WTC11 (cell line): ENCODE measurements at regions not wholly inside any gene's neighbourhood (a gene's known extent, or its start where the extent isn't known, plus 50 kb on each side); places are given as distances from the start of the nearest gene placed in this dataset.

Experiments
- ATAC-seq: fragments of 200-7000 bp; cut with Tn5 transposase; 2 replicates; pipeline ENCODE4 v1.10.0; 2021; ENCODE audit warnings: mild to moderate bottlenecking, moderate library complexity
- CTCF ChIA-PET: fragments of 300-600 bp; sonication (Branson Sonifier 250); formaldehyde crosslinking; loops from one replicate; lab custom pipeline; 2021; ENCODE audit warnings: antibody characterized with exemption; lab: Charles Lee
- POLR2A ChIA-PET: fragments of 350-600 bp; sonication (Branson Sonifier 250); formaldehyde crosslinking; loops from one replicate; lab custom pipeline; 2021; ENCODE audit warnings: antibody characterized with exemption; lab: Charles Lee
- DNase-seq: peaks from one replicate; pipeline ENCODE4 v3.0.0; 2021; ENCODE audit warnings: low spot score
- H3K27ac Mint-ChIP-seq: 2 replicates; pipeline ENCODE4 v1.8.0; 2021; ENCODE audit warnings: mixed read lengths
- H3K27me3 Mint-ChIP-seq: 2 replicates; pipeline ENCODE4 v1.8.0; 2021; ENCODE audit warnings: low read depth, mild to moderate bottlenecking, moderate library complexity, mixed read lengths
- H3K36me3 Mint-ChIP-seq: 2 replicates; pipeline ENCODE4 v1.8.0; 2021; ENCODE audit warnings: mixed read lengths
- H3K4me1 Mint-ChIP-seq: 2 replicates; pipeline ENCODE4 v1.8.0; 2022; ENCODE audit warnings: mixed read lengths
- H3K4me3 Mint-ChIP-seq: 2 replicates; pipeline ENCODE4 v1.8.0; 2021; ENCODE audit warnings: mild to moderate bottlenecking, moderate library complexity, mixed read lengths
- H3K9me3 Mint-ChIP-seq: 2 replicates; pipeline ENCODE4 v1.8.0; 2021; ENCODE audit warnings: mixed read lengths
- CBFB ChIP-seq: sonication (generic); formaldehyde crosslinking; IDR thresholded peaks from 2 replicates; pipeline ENCODE4 v1.8.1; 2022; ENCODE audit warnings: mild to moderate bottlenecking, low read depth, missing genetic modification reagents
- NFATC4 ChIP-seq: fragments of 250-450 bp; sonication (Bioruptor Pico); IDR thresholded peaks from 2 replicates; pipeline ENCODE4 v1.9.0; 2021; ENCODE audit warnings: mild to moderate bottlenecking
- NFE2L1 ChIP-seq: sonication (generic); formaldehyde crosslinking; IDR thresholded peaks from 2 replicates; pipeline ENCODE4 v1.8.1; 2023; ENCODE audit warnings: missing genetic modification reagents
- NR2C2 ChIP-seq: sonication (generic); formaldehyde crosslinking; IDR thresholded peaks from 2 replicates; pipeline ENCODE4 v1.8.0; 2022; ENCODE audit warnings: mild to moderate bottlenecking, missing genetic modification reagents
- RELA ChIP-seq: sonication (generic); formaldehyde crosslinking; IDR thresholded peaks from 2 replicates; pipeline ENCODE4 v1.8.1; 2022; ENCODE audit warnings: missing genetic modification reagents, mild to moderate bottlenecking, borderline replicate concordance
- SMAD3 ChIP-seq: sonication (generic); formaldehyde crosslinking; IDR thresholded peaks from 2 replicates; pipeline ENCODE4 v1.8.0; 2022; ENCODE audit warnings: missing genetic modification reagents, mild to moderate bottlenecking, borderline replicate concordance
- TEAD1 ChIP-seq: sonication (generic); formaldehyde crosslinking; IDR thresholded peaks from 2 replicates; pipeline ENCODE4 v1.8.0; 2022; ENCODE audit warnings: mild to moderate bottlenecking, missing genetic modification reagents
- ZNF263 ChIP-seq: sonication (generic); formaldehyde crosslinking; IDR thresholded peaks from 2 replicates; pipeline ENCODE4 v1.8.1; 2022; ENCODE audit warnings: low read depth, mild to moderate bottlenecking, moderate library complexity, missing genetic modification reagents
- ZNF317 ChIP-seq: sonication (generic); formaldehyde crosslinking; IDR thresholded peaks from 2 replicates; pipeline ENCODE4 v1.8.1; 2023; ENCODE audit warnings: low read depth, mild to moderate bottlenecking, moderate library complexity, missing genetic modification reagents, borderline replicate concordance
- TF ChIP-seq, protein P1 (sequence below): sonication (generic); formaldehyde crosslinking; IDR thresholded peaks from 2 replicates; pipeline ENCODE4 v1.8.0; 2023; ENCODE audit warnings: mild to moderate bottlenecking, missing genetic modification reagents
- TF ChIP-seq, protein P2 (sequence below): sonication (generic); formaldehyde crosslinking; IDR thresholded peaks from 2 replicates; pipeline ENCODE4 v1.8.1; 2022; ENCODE audit warnings: missing genetic modification reagents, borderline replicate concordance
- TF ChIP-seq, protein P3 (sequence below): sonication (generic); formaldehyde crosslinking; IDR thresholded peaks from 2 replicates; pipeline ENCODE4 v1.8.1; 2023; ENCODE audit warnings: mild to moderate bottlenecking, moderate library complexity, missing genetic modification reagents
- TF ChIP-seq, protein P4 (sequence below): sonication (generic); formaldehyde crosslinking; IDR thresholded peaks from 2 replicates; pipeline ENCODE4 v1.8.1; 2023; ENCODE audit warnings: mild to moderate bottlenecking, missing genetic modification reagents, moderate library complexity
- TF ChIP-seq, protein P5 (sequence below): sonication (generic); formaldehyde crosslinking; IDR thresholded peaks from 2 replicates; pipeline ENCODE4 v1.8.0; 2023; ENCODE audit warnings: missing genetic modification reagents
- TF ChIP-seq, protein P6 (sequence below): sonication (generic); formaldehyde crosslinking; IDR thresholded peaks from 2 replicates; pipeline ENCODE4 v1.8.1; 2023; ENCODE audit warnings: mild to moderate bottlenecking, missing genetic modification reagents, borderline replicate concordance

DNA sequence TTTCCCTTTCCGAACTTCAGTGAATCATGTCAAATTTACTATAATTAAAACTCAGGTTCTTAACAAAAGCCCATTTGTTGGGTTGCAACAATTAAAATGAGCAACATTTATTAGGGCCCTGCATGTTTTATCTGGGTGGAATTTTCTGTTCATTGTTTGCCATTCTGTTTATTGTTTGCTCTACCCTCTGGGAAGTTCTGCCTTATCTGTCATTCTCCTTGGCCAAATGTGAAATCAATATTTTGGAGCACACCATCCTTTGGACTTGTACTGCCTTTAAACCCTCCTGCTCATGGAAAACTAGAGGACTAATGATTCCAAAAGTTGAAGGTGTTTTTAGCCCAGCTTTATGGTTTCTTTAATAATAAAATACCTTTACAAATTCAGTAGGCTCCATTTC, 134.5 kb upstream of the KCND2 start:
- Mint-ChIP-seq H3K9me3 (no peaks in the 10 kb centered on the region), H3K27me3 (no peaks in the 10 kb centered on the region), H3K36me3 (no peaks in the 10 kb centered on the region), H3K27ac (no peak overlapping the region), H3K4me1 (no peaks in the 10 kb centered on the region), H3K4me3 (no peak overlapping the region)
- TF ChIP-seq, protein P1, sequence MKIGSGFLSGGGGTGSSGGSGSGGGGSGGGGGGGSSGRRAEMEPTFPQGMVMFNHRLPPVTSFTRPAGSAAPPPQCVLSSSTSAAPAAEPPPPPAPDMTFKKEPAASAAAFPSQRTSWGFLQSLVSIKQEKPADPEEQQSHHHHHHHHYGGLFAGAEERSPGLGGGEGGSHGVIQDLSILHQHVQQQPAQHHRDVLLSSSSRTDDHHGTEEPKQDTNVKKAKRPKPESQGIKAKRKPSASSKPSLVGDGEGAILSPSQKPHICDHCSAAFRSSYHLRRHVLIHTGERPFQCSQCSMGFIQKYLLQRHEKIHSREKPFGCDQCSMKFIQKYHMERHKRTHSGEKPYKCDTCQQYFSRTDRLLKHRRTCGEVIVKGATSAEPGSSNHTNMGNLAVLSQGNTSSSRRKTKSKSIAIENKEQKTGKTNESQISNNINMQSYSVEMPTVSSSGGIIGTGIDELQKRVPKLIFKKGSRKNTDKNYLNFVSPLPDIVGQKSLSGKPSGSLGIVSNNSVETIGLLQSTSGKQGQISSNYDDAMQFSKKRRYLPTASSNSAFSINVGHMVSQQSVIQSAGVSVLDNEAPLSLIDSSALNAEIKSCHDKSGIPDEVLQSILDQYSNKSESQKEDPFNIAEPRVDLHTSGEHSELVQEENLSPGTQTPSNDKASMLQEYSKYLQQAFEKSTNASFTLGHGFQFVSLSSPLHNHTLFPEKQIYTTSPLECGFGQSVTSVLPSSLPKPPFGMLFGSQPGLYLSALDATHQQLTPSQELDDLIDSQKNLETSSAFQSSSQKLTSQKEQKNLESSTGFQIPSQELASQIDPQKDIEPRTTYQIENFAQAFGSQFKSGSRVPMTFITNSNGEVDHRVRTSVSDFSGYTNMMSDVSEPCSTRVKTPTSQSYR = no peak
- ChIA-PET POLR2A (no interaction called here), CTCF (no interaction called here)
- DNase-seq = no peak
- no peak for ATAC-seq

DNA sequence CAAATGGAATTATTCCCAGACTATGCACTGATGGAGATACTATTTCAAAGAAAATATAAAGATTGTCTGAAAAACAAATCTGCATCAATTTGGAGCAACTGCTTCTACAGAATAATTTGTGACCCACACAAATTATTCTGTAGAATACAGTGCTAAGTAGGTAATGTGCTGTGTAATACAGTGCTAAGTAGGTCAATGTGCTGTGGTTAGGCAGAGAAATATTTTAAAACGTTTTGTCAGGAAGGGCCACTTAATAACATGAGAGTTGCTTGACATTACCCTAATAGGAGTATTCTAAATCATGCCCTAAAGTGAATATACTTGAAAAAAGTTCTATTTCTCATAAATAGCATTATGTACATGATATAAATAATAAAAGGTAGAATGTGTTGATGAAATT, 116.5 kb upstream of the KCND2 start:
- Mint-ChIP-seq H3K27me3 (no peaks in the 10 kb centered on the region), H3K36me3 (no peaks in the 10 kb centered on the region), H3K4me1 (no peaks in the 10 kb centered on the region), H3K27ac (no peak overlapping the region), H3K4me3 (no peak overlapping the region), H3K9me3 (no peaks in the 10 kb centered on the region)
- DNase-seq = no peak
- POLR2A ChIA-PET = no interaction called here
- CTCF ChIA-PET = no interaction called here
- no peak for ATAC-seq
- TF ChIP-seq NR2C2 (CRISPR knock-in tag) = no peak
- TF ChIP-seq NFATC4 (CRISPR knock-in tag) = no peak
- TF ChIP-seq TEAD1 = no peak
- TF ChIP-seq, protein P2, sequence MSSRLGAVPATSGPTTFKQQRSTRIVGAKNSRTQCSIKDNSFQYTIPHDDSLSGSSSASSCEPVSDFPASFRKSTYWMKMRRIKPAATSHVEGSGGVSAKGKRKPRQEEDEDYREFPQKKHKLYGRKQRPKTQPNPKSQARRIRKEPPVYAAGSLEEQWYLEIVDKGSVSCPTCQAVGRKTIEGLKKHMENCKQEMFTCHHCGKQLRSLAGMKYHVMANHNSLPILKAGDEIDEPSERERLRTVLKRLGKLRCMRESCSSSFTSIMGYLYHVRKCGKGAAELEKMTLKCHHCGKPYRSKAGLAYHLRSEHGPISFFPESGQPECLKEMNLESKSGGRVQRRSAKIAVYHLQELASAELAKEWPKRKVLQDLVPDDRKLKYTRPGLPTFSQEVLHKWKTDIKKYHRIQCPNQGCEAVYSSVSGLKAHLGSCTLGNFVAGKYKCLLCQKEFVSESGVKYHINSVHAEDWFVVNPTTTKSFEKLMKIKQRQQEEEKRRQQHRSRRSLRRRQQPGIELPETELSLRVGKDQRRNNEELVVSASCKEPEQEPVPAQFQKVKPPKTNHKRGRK = no peak
- no peak for TF ChIP-seq SMAD3 (CRISPR knock-in tag)
- TF ChIP-seq NFE2L1 (CRISPR knock-in tag) = no peak
- TF ChIP-seq, protein P3, sequence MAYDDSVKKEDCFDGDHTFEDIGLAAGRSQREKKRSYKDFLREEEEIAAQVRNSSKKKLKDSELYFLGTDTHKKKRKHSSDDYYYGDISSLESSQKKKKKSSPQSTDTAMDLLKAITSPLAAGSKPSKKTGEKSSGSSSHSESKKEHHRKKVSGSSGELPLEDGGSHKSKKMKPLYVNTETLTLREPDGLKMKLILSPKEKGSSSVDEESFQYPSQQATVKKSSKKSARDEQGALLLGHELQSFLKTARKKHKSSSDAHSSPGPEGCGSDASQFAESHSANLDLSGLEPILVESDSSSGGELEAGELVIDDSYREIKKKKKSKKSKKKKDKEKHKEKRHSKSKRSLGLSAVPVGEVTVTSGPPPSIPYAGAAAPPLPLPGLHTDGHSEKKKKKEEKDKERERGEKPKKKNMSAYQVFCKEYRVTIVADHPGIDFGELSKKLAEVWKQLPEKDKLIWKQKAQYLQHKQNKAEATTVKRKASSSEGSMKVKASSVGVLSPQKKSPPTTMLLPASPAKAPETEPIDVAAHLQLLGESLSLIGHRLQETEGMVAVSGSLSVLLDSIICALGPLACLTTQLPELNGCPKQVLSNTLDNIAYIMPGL (CRISPR knock-in tag) = no peak
- TF ChIP-seq, protein P4, sequence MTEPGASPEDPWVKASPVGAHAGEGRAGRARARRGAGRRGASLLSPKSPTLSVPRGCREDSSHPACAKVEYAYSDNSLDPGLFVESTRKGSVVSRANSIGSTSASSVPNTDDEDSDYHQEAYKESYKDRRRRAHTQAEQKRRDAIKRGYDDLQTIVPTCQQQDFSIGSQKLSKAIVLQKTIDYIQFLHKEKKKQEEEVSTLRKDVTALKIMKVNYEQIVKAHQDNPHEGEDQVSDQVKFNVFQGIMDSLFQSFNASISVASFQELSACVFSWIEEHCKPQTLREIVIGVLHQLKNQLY (CRISPR knock-in tag) = no peak
- no peak for TF ChIP-seq RELA (CRISPR knock-in tag)

DNA sequence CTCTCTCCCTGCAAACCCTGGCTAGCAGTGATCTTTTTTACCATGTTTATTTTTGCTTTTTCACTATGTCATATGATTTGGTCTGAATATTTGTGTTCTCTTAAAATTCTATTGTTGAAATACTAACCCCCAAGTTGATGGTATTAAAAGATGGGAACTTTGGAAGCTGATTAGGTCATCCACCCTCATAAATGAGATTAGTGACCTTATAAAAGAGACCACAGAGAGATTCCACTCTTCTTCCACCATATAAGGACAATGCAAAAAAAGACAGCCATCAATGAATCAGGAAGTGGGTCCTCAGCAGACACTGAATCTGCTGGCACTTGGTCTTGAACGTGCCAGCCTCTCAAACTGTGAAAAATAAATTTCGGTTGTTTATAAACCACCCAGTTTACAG, 112.8 kb upstream of the KCND2 start:
- no peaks in the 10 kb centered on the region; the same call in 1 of the 2 replicates for H3K36me3 Mint-ChIP-seq
- CTCF ChIA-PET = no interaction called here
- TF ChIP-seq CBFB (CRISPR knock-in tag) (no peak), ZNF317 (no peak), ZNF263 (CRISPR knock-in tag) (no peak)
- TF ChIP-seq, protein P5, sequence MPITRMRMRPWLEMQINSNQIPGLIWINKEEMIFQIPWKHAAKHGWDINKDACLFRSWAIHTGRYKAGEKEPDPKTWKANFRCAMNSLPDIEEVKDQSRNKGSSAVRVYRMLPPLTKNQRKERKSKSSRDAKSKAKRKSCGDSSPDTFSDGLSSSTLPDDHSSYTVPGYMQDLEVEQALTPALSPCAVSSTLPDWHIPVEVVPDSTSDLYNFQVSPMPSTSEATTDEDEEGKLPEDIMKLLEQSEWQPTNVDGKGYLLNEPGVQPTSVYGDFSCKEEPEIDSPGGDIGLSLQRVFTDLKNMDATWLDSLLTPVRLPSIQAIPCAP (CRISPR knock-in tag) = no peak
- TF ChIP-seq, protein P6, sequence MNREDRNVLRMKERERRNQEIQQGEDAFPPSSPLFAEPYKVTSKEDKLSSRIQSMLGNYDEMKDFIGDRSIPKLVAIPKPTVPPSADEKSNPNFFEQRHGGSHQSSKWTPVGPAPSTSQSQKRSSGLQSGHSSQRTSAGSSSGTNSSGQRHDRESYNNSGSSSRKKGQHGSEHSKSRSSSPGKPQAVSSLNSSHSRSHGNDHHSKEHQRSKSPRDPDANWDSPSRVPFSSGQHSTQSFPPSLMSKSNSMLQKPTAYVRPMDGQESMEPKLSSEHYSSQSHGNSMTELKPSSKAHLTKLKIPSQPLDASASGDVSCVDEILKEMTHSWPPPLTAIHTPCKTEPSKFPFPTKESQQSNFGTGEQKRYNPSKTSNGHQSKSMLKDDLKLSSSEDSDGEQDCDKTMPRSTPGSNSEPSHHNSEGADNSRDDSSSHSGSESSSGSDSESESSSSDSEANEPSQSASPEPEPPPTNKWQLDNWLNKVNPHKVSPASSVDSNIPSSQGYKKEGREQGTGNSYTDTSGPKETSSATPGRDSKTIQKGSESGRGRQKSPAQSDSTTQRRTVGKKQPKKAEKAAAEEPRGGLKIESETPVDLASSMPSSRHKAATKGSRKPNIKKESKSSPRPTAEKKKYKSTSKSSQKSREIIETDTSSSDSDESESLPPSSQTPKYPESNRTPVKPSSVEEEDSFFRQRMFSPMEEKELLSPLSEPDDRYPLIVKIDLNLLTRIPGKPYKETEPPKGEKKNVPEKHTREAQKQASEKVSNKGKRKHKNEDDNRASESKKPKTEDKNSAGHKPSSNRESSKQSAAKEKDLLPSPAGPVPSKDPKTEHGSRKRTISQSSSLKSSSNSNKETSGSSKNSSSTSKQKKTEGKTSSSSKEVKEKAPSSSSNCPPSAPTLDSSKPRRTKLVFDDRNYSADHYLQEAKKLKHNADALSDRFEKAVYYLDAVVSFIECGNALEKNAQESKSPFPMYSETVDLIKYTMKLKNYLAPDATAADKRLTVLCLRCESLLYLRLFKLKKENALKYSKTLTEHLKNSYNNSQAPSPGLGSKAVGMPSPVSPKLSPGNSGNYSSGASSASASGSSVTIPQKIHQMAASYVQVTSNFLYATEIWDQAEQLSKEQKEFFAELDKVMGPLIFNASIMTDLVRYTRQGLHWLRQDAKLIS = no peak
- TF ChIP-seq, protein P3 (CRISPR knock-in tag) = no peak

More for the DNA sequence above, 112.8 kb upstream of the KCND2 start:
- Mint-ChIP-seq H3K4me1 (no peaks in the 10 kb centered on the region), H3K9me3 (peaks cover 5% of the 10 kb centered on the region; the same call in 1 of the 2 replicates), H3K27me3 (no peaks in the 10 kb centered on the region), H3K27ac (no peak overlapping the region), H3K4me3 (no peak overlapping the region)
- POLR2A ChIA-PET = no interaction called here
- no peak for ATAC-seq
- DNase-seq = no peak
